CD14-positive monocyte (primary cell): ENCODE measurements at regions not wholly inside any gene's neighbourhood (a gene's known extent, or its start where the extent isn't known, plus 50 kb on each side); places are given as distances from the start of the nearest gene placed in this dataset.

Experiments
- DNase-seq, 3 donors: peaks; one replicate each; pipeline ENCODE4 v3.0.0-alpha.2; 2011 to 2022
- H2AFZ ChIP-seq: 2 replicates; pipeline ENCODE4 v1.6.0; 2012; ENCODE audit warnings: mild to moderate bottlenecking, low read depth, low read length, inconsistent platforms; ENCODE audit not compliant: insufficient read depth, poor library complexity, severe bottlenecking
- H3K27ac ChIP-seq, 2 donors: 1 replicate in 1 of 2; 2 replicates in 1 of 2; pipeline ENCODE4 v1.5.1; 2012 to 2013; ENCODE audit warnings: low read length in 2 of 2, control low read depth in 1 of 2, inconsistent platforms in 1 of 2, low read depth in 1 of 2, mild to moderate bottlenecking in 1 of 2
- H3K27me3 ChIP-seq, 2 donors: one replicate each; pipeline versions ENCODE4 v1.6.0 to v1.6.1; 2011 to 2013; ENCODE audit warnings: low read length in 2 of 2; ENCODE audit not compliant: control insufficient read depth in 2 of 2, insufficient read depth in 2 of 2
- H3K36me3 ChIP-seq, 2 donors: replicated peaks in 1 of 2; 1 replicate in 1 of 2; 2 replicates in 1 of 2; pipeline versions ENCODE4 v1.5.1 to v1.6.1; 2012 to 2013; ENCODE audit warnings: low read length in 2 of 2, control low read depth in 1 of 2, inconsistent platforms in 1 of 2, mild to moderate bottlenecking in 1 of 2; ENCODE audit not compliant: insufficient read depth in 2 of 2, control insufficient read depth in 1 of 2
- H3K4me1 ChIP-seq, 2 donors: 1 replicate in 1 of 2; 2 replicates in 1 of 2; pipeline versions ENCODE4 v1.5.1 to v1.6.1; 2012 to 2013; ENCODE audit warnings: low read length in 2 of 2, control low read depth in 1 of 2, inconsistent platforms in 1 of 2, mild to moderate bottlenecking in 1 of 2, moderate library complexity in 1 of 2; ENCODE audit not compliant: insufficient read depth in 2 of 2, control insufficient read depth in 1 of 2
- H3K4me2 ChIP-seq: replicated peaks from 2 replicates; pipeline ENCODE3; 2012; ENCODE audit warnings: low read length, moderate library complexity, mild to moderate bottlenecking; ENCODE audit not compliant: poor library complexity, severe bottlenecking; ENCODE audit errors: extremely low read depth
- H3K4me3 ChIP-seq, 3 experiments: fragments of 200-600 bp in 1 of 3; sonication (generic) in 1 of 3; replicated peaks in 1 of 3; 1 replicate in 2 of 3; 2 replicates in 1 of 3; pipeline ENCODE4 v1.5.1; 2011 to 2013; ENCODE audit warnings: low read length in 3 of 3, mild to moderate bottlenecking in 3 of 3, control low read depth in 2 of 3, low read depth in 2 of 3, inconsistent platforms in 1 of 3, moderate library complexity in 1 of 3
- H3K79me2 ChIP-seq: 2 replicates; pipeline ENCODE4 v1.6.0; 2012; ENCODE audit warnings: mild to moderate bottlenecking, control low read depth, inconsistent platforms, low read length, moderate library complexity; ENCODE audit not compliant: insufficient read depth
- H3K9ac ChIP-seq: 2 replicates; pipeline ENCODE4 v1.6.0; 2017; ENCODE audit warnings: low read length, mild to moderate bottlenecking; ENCODE audit not compliant: insufficient read depth, poor library complexity, severe bottlenecking
- H3K9me3 ChIP-seq, 2 donors: replicated peaks in 1 of 2; 1 replicate in 1 of 2; 2 replicates in 1 of 2; pipeline versions ENCODE4 v1.5.1 to v1.6.1; 2012 to 2013; ENCODE audit warnings: low read length in 2 of 2, control low read depth in 1 of 2; ENCODE audit not compliant: control insufficient read depth in 1 of 2, insufficient read depth in 1 of 2
- H4K20me1 ChIP-seq: 2 replicates; pipeline ENCODE4 v1.6.0; 2012; ENCODE audit warnings: mild to moderate bottlenecking, low read length, control low read depth, moderate library complexity; ENCODE audit not compliant: insufficient read depth
- H3K27ac Mint-ChIP-seq, 7 donors: one replicate each; pipeline ENCODE4 v1.8.0; 2020; ENCODE audit warnings: mild to moderate bottlenecking in 7 of 7, mixed read lengths in 7 of 7, moderate library complexity in 6 of 7, inconsistent platforms in 2 of 7
- H3K27me3 Mint-ChIP-seq, 3 donors: one replicate each; pipeline ENCODE4 v1.8.0; 2021 to 2022; ENCODE audit warnings: low read depth in 3 of 3, mild to moderate bottlenecking in 3 of 3, mixed read lengths in 3 of 3, moderate library complexity in 3 of 3, inconsistent platforms in 1 of 3
- H3K36me3 Mint-ChIP-seq, 2 donors: one replicate each; pipeline ENCODE4 v1.8.0; 2020; ENCODE audit warnings: mixed read lengths in 2 of 2, inconsistent platforms in 1 of 2, mild to moderate bottlenecking in 1 of 2
- H3K4me1 Mint-ChIP-seq: one replicate; pipeline ENCODE4 v1.8.0; 2020; ENCODE audit warnings: mild to moderate bottlenecking, mixed read lengths
- H3K4me3 Mint-ChIP-seq, 2 donors: one replicate each; pipeline ENCODE4 v1.8.0; 2020; ENCODE audit warnings: mild to moderate bottlenecking in 2 of 2, mixed read lengths in 2 of 2, moderate library complexity in 1 of 2
- H3K9me3 Mint-ChIP-seq, 7 donors: one replicate each; pipeline ENCODE4 v1.8.0; 2020 to 2022; ENCODE audit warnings: mixed read lengths in 7 of 7, mild to moderate bottlenecking in 6 of 7, moderate library complexity in 6 of 7, inconsistent platforms in 2 of 7
- WGBS: methylation state at CpG from one replicate; pipeline ENCODE4 v1.1.5; 2013; ENCODE audit warnings: missing lambda C conversion rate; ENCODE audit not compliant: insufficient coverage; 5-methylcytosine and 5-hydroxymethylcytosine counted together
- intact Hi-C, 2 donors: fragments of 100-400 bp; cut with micrococcal nuclease; formaldehyde crosslinking; loops; one replicate each; pipeline versions ENCODE4 v1.15.0 to v1.15.1; 2023
- TF ChIP-seq, protein P1 (sequence below): fragments of 200-600 bp; IDR thresholded peaks from one replicate; pipeline ENCODE4 v1.8.0; 2022; ENCODE audit warnings: antibody characterized with exemption, mild to moderate bottlenecking

- TF ChIP-seq, protein P1, sequence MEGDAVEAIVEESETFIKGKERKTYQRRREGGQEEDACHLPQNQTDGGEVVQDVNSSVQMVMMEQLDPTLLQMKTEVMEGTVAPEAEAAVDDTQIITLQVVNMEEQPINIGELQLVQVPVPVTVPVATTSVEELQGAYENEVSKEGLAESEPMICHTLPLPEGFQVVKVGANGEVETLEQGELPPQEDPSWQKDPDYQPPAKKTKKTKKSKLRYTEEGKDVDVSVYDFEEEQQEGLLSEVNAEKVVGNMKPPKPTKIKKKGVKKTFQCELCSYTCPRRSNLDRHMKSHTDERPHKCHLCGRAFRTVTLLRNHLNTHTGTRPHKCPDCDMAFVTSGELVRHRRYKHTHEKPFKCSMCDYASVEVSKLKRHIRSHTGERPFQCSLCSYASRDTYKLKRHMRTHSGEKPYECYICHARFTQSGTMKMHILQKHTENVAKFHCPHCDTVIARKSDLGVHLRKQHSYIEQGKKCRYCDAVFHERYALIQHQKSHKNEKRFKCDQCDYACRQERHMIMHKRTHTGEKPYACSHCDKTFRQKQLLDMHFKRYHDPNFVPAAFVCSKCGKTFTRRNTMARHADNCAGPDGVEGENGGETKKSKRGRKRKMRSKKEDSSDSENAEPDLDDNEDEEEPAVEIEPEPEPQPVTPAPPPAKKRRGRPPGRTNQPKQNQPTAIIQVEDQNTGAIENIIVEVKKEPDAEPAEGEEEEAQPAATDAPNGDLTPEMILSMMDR = no peak
- no peaks in the 10 kb centered on the region for H3K36me3 ChIP-seq
- intact Hi-C loops = no loop called here
- H3K9me3 ChIP-seq = peaks cover 0 to 7% of the 10 kb centered on the region in 2 donors
- H3K9ac ChIP-seq = no peak overlapping the region
- Mint-ChIP-seq H3K4me1 (no peaks in the 10 kb centered on the region), H3K27ac (no peak overlapping the region), H3K4me3 (no peak overlapping the region), H3K36me3 (no peaks in the 10 kb centered on the region), H3K27me3 (peaks cover 0 to 22% (median 6%) of the 10 kb centered on the region in 3 donors), H3K9me3 (peaks cover 0 to 9% (median 2%) of the 10 kb centered on the region in 7 donors)
- H4K20me1 ChIP-seq = no peaks in the 10 kb centered on the region
- no peaks in the 10 kb centered on the region for H3K4me1 ChIP-seq
- no peak overlapping the region for H3K4me3 ChIP-seq
- H3K4me2 ChIP-seq = no peak overlapping the region
- DNase-seq = no peak
- WGBS = 100% methylated on average over 3 of the region's 6 CpGs
- no peak overlapping the region for H2AFZ ChIP-seq
- no peaks in the 10 kb centered on the region for H3K79me2 ChIP-seq
- no peak overlapping the region for H3K27ac ChIP-seq
- H3K27me3 ChIP-seq = no peaks in the 10 kb centered on the region
These were observed 141.6 kb downstream of the CD24 start for GRCh38 chr6:106832766-106833510.

- Mint-ChIP-seq H3K4me3 (no peak overlapping the region), H3K27ac (no peak overlapping the region), H3K4me1 (no peaks in the 10 kb centered on the region), H3K9me3 (peaks cover 0 to 9% (median 3%) of the 10 kb centered on the region in 7 donors), H3K27me3 (peaks cover 0 to 12% (median 3%) of the 10 kb centered on the region in 3 donors), H3K36me3 (no peaks in the 10 kb centered on the region)
- H2AFZ ChIP-seq = no peak overlapping the region
- no peaks in the 10 kb centered on the region for H3K27me3 ChIP-seq
- peaks cover 0 to 7% of the 10 kb centered on the region in 2 donors for H3K9me3 ChIP-seq
- no peak overlapping the region for H3K9ac ChIP-seq
- H3K4me2 ChIP-seq = no peak overlapping the region
- H4K20me1 ChIP-seq = no peaks in the 10 kb centered on the region
- TF ChIP-seq, protein P1 = no peak
- intact Hi-C loops = no loop called here
- H3K79me2 ChIP-seq = no peaks in the 10 kb centered on the region
- WGBS = 67% methylated on average over 1 of the region's 2 CpGs
- H3K36me3 ChIP-seq = no peaks in the 10 kb centered on the region
- no peak for DNase-seq
- no peaks in the 10 kb centered on the region for H3K4me1 ChIP-seq
- no peak overlapping the region for H3K27ac ChIP-seq
- no peak overlapping the region for H3K4me3 ChIP-seq
These were observed 143.6 kb downstream of the CD24 start for GRCh38 chr6:106830930-106831329.
